Activated CD8-positive, alpha-beta memory T cell treated with anti-CD3 and anti-CD28 coated beads for 1 hour (primary cell): ENCODE measurements at regions not wholly inside any gene's neighbourhood (a gene's known extent, or its start where the extent isn't known, plus 50 kb on each side); places are given as distances from the start of the nearest gene placed in this dataset.

ENCODE experiments used
- DNase-seq, 2 donors: peaks; one replicate each; pipeline ENCODE4 v3.0.0-alpha.2; 2020; ENCODE audit warnings: low read depth in 1 of 2; ENCODE audit errors: extremely low read depth in 1 of 2

DNA sequence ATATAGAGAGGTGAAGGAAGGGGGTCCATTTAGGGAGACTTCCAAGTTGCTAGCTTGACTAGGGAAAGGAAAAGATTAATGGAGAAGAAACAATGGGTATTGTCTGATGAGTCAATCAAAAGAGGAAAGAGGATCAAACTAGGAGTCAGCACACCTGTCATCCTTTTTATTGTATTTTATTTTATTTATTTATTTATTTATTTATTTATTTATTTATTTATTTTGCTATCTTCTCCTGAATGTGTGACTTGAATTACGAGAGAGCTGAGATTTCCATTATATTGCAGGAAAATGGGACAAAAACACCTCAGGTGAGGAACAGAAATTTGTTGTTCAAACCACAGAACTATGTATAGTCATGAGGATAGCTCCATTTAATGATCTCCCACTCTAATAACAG is 58.9 kb downstream of the NUDT11 start:
- no peak for DNase-seq

GRCh38 chrX:51435101-51435500 is 61.3 kb downstream of the NUDT11 start:
- DNase-seq: no peak

DNA sequence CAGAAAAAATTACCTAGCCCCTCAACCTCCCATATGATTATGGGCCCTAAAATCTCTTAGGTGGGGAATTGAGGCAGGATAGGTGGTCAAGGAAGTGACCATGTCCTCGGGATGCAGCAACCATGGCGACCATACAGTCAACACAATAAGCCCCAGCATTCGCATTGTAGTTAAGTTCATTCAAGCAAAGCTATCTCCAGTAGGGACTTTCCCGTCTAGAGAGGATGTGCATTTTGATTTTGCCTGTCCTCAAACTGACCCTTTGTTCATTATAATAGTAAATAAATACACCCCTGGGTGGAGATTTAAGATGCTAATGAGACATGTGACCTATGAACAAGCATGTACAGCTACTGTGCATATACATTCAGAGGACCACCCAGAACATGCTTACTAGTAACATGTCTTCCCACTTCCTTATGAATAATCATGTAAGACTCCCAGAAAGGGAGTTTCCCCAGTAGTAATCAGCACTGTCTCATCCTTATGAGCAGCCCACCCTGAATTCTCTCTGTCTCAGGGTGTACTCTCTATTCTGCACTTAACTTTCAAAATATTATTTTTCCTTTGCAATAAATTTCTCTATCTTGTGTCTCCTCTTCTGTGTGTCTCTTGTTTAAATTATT is 74.3 kb downstream of the NUDT11 start:
- no peak for DNase-seq

GRCh38 chrX:51420610-51421009 is 75.8 kb downstream of the NUDT11 start:
- no peak for DNase-seq

DNA sequence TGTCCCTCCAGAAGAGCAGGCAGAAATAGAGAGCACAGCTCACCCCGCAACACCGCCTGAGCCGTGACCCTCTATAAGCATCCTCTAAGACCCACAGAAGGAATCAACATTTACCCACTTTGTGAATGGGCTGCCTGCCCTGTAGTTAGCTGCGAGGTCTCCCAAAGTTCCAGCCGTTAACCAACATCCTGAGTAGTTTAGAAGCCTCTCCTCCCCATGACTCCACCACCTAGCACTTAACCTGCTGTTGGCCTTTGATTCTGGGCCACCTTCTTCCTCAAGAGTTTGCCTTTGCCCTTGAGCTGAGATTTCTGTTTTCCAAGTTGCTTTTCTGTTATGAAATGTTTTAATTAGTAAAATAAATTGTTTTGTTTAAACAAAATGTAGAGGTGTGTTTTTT is 75.8 kb downstream of the NUDT10 start:
- DNase-seq: no peak

DNA sequence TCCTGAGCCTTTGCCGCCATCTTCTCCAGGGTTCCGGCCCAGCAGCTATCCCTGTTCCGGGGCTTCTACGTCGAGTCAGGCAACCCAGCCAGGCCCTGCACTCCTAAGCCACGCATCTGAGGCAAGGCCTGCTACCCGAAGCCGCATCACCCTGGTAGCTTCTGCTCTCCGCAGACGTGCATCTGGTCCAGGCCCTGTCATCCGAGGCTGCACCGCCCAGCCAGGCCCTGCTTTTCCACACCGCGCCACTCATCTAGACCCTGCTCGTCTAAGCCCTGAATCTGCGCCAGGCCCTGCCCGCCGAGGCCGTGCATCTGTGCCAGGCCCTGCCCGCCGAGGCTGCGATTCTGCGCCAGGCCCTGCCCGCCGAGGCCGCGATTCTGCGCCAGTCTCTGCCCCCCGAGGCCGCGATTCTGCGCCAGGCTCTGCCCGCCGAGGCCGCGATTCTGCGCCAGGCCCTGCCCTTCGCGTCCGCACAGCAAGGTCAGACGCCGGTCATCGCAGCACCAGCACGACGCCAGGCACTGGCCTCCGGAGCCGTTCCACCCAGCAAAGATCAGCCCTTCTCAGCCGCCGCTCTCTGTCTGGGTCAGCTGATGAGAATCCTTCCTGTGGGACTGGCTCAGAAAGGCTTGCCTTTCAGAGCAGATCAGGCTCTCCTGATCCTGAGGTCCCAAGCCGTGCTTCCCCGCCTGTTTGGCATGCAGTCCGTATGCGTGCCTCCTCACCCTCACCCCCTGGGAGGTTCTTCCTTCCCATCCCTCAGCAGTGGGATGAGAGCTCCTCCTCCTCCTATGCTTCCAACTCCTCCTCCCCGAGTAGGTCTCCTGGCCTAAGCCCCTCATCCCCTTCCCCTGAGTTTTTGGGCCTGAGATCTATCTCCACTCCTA is 75.1 kb downstream of the NUDT10 start:
- DNase-seq: no peak

- no peak for DNase-seq
Measured at GRCh38 chrX:51406688-51407519, 74.3 kb downstream of the NUDT10 start.

DNA sequence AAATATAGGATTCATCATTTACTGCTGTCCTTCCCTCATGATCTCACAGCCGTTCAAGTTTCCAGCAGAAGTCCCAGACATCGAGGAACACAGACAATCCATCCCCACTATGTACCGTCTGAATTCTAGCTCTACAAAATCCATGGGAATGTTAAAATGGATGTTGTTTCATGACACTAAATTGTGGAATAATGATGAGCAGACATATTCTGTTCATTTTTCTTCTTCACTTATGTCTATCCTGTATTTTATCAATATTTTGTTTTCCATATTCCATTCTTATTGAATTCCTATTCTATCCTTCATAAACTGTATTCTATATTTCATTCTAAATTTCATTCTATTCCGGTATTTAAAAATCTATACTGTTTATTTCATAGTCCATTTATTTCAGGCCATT is 71.8 kb downstream of the NUDT10 start:
- DNase-seq: no peak

DNA sequence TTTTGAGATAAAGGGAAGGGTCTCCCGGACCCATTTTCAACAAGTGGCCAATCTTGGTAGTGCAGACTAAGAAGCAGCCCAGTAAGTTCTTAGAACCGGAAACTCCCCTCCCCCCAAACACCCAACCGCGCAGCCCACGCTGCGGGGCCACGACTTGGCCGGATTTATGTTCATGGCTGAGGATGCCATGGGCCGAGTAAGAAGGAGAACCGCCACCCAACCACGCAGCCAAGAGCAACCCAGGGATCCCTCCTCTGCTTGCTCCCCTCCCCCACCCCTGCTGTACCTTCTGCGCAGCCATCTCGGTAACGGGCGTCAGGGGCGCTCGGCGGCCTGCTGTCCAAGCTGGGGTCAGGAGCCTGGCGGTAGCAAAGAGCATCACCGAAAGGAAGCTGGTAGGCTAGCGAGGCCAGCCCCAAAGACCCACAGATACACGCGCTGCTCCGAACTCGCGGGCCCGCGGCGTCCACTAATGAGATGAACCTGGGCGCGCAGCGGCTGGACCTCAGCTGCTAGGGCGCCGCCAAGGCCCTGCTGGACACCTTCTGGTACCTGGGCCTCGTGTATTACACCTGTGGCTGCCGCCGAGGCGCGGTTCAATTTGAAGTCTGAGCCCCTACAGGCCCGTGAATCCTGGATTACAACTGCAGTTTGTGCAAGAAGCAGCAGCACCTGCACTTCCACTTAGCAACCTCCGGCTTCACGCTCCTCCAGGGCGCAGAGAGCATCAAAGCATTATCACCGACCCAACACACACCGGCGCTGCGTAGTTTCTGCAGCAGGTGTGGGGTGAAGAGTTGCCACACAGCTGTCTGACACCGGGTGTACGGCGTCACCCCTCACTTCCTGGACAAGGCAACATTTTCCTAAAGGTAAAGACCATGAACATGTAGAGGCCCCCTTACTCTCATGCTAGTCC is 63.4 kb downstream of the NUDT10 start:
- peak in 1 of 2 donors; percentile 32 for DNase-seq

- no peak for DNase-seq
Measured at GRCh38 chrX:51395480-51395809, 62.8 kb downstream of the NUDT10 start.
